PFSK-1 (cell line): ENCODE measurements at regions not wholly inside any gene's neighbourhood (a gene's known extent, or its start where the extent isn't known, plus 50 kb on each side); places are given as distances from the start of the nearest gene placed in this dataset.
A peak's percentile ranks its signal among the peaks of the same experiment; 100 is the strongest.

Experiments used
- FOXP2 ChIP-seq: optimal IDR thresholded peaks from 2 replicates; pipeline ENCODE3; 2011; ENCODE audit warnings: borderline replicate concordance, control low read depth, inconsistent platforms; ENCODE audit not compliant: insufficient read depth; ENCODE audit errors: extremely low read length, extremely low read depth
- POLR2AphosphoS5 ChIP-seq: IDR thresholded peaks from 2 replicates; pipeline ENCODE4 v1.6.1; 2012; ENCODE audit warnings: low read depth, mild to moderate bottlenecking, control low read depth, low read length, moderate library complexity
- SIN3A ChIP-seq: IDR thresholded peaks from 2 replicates; pipeline ENCODE4 v1.6.1; 2012; ENCODE audit warnings: mild to moderate bottlenecking, low read length, moderate library complexity, borderline replicate concordance; ENCODE audit not compliant: insufficient read depth
- TAF1 ChIP-seq: IDR thresholded peaks from 2 replicates; pipeline ENCODE4 v1.6.1; 2012; ENCODE audit warnings: low read length, control low read depth, borderline replicate concordance; ENCODE audit not compliant: insufficient read depth
- TF ChIP-seq, protein P1 (sequence below), 2 experiments: IDR thresholded peaks; 2 replicates each; pipeline versions ENCODE4 v1.6.1 to v1.8.0; 2011 to 2012; ENCODE audit warnings: low read depth in 2 of 2, low read length in 2 of 2, control low read depth in 1 of 2, inconsistent platforms in 1 of 2, mild to moderate bottlenecking in 1 of 2, moderate library complexity in 1 of 2; ENCODE audit not compliant: insufficient read depth in 1 of 2

DNA sequence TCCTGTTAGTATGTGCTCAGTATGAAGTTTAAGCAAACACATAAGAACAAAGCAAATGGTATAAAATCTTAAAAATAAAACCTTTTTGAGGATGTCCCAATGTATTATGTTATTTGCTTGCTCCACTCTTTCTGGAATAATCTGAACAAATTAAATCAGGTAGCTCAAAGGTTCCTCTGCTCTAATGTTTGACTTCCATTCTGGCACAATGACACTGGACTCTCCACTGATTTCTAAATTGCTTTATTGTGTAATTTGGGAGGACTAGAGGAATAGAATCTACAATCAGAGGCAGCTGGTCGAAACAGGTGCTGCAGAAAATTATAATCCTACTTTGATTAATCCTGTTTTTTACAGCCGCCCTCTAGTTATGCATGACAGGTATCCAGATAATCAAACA lies 523.7 kb upstream of the FOXG1 start:
- no peak for TF ChIP-seq SIN3A
- no peak for TF ChIP-seq TAF1
- TF ChIP-seq POLR2AphosphoS5 = no peak
- no peak for TF ChIP-seq FOXP2
- TF ChIP-seq, protein P1, sequence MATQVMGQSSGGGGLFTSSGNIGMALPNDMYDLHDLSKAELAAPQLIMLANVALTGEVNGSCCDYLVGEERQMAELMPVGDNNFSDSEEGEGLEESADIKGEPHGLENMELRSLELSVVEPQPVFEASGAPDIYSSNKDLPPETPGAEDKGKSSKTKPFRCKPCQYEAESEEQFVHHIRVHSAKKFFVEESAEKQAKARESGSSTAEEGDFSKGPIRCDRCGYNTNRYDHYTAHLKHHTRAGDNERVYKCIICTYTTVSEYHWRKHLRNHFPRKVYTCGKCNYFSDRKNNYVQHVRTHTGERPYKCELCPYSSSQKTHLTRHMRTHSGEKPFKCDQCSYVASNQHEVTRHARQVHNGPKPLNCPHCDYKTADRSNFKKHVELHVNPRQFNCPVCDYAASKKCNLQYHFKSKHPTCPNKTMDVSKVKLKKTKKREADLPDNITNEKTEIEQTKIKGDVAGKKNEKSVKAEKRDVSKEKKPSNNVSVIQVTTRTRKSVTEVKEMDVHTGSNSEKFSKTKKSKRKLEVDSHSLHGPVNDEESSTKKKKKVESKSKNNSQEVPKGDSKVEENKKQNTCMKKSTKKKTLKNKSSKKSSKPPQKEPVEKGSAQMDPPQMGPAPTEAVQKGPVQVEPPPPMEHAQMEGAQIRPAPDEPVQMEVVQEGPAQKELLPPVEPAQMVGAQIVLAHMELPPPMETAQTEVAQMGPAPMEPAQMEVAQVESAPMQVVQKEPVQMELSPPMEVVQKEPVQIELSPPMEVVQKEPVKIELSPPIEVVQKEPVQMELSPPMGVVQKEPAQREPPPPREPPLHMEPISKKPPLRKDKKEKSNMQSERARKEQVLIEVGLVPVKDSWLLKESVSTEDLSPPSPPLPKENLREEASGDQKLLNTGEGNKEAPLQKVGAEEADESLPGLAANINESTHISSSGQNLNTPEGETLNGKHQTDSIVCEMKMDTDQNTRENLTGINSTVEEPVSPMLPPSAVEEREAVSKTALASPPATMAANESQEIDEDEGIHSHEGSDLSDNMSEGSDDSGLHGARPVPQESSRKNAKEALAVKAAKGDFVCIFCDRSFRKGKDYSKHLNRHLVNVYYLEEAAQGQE (IDR thresholded peaks at IDR 0.05; ENCODE audit: insufficient read depth in 1 of 2, low read depth in 2 of 2, low read length in 2 of 2) = no peak

DNA sequence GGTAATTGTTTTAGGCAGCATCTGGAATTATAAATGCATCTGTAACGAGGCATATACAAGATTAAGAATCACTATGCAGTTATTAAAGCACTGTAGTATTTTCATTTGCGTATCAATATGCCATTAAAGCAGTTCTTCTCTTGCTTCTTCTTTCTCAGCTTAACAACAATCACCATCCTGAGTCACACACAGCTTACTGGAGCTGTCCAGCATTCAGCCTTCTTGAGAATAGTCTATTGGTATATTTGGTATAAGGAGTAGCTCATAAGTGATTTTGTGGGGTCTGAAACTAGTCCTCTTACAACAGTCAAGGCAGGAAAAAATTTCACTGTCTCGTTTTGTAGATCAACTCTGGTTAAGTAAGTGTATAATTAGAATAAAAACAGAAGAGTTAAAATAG lies 523.0 kb upstream of the FOXG1 start:
- TF ChIP-seq, protein P1 (IDR thresholded peaks at IDR 0.05; ENCODE audit: insufficient read depth in 1 of 2, low read depth in 2 of 2, low read length in 2 of 2) = peak; percentile 54 to 87; a peak in 3 of 4 replicates
- TF ChIP-seq POLR2AphosphoS5 (no peak), SIN3A (no peak)

DNA sequence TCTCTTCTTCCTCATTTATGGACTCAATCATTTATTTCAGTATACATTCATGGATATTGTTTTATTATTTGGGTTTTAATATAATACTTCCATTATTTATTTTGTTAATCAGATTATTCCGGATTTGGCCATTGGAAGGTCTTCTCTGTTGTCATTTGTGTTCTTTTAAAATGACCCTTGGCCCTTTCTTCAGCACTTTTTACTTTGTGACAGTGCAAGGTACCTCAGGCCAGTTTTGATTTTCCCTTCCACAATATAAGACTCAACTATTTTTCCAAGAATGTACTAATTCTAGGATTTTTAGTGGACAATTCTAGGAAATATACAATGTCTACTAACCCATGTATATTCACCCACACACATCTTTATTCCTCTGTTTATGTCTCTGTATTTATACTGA lies 521.4 kb upstream of the FOXG1 start:
- TF ChIP-seq, protein P1 (IDR thresholded peaks at IDR 0.05; ENCODE audit: insufficient read depth in 1 of 2, low read depth in 2 of 2, low read length in 2 of 2) = no peak
- TF ChIP-seq SIN3A (no peak), FOXP2 (no peak), POLR2AphosphoS5 (no peak), TAF1 (no peak)

DNA sequence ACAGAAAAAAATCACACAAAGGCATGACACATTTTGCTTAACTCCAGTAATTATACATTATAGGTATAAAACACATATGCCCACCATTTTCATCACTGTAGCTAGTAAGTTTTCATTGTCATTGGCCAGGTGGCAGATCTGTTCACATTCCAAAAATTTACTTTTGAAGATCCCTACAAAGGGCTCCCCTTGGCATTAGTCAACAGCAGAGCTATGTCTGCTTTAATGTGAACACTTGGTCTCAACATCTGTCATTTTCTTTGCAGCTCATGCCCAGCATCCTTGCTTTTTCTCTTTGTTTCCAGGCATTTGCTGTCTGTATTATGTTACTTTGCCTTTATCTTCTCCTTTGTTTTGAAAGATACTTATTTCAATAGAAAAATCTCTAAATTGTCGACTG lies 519.1 kb upstream of the FOXG1 start:
- TF ChIP-seq TAF1 = no peak
- no peak for TF ChIP-seq SIN3A
- TF ChIP-seq FOXP2 = no peak
- TF ChIP-seq POLR2AphosphoS5 = no peak
- TF ChIP-seq, protein P1 (IDR thresholded peaks at IDR 0.05; ENCODE audit: insufficient read depth in 1 of 2, low read depth in 2 of 2, low read length in 2 of 2) = no peak

DNA sequence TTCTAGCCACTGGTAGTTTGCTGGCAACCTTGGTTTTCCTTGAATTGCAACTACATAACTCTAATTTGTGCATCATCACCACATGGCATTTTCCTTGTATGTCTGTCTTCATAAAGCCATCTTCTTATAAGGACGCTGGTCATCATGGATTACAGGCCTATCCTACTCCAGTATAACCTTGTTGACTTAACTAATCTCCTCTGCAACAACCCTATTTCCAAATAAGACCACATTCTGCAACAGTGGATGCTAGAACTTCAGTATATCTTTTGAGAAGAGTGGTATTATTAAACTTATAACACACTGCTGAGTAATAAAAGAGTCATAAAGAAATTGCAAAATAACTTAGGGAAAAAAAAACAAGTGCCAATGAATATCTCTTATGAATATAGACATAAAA lies 511.8 kb upstream of the FOXG1 start:
- TF ChIP-seq POLR2AphosphoS5 = no peak
- TF ChIP-seq, protein P1 (IDR thresholded peaks at IDR 0.05; ENCODE audit: insufficient read depth in 1 of 2, low read depth in 2 of 2, low read length in 2 of 2) = no peak
- TF ChIP-seq FOXP2 = no peak
- TF ChIP-seq TAF1 = no peak
- no peak for TF ChIP-seq SIN3A
